ENCODE measurements at regions not wholly inside any gene's neighbourhood (a gene's known extent, or its start where the extent isn't known, plus 50 kb on each side); places are given as distances from the start of the nearest gene placed in this dataset.
"Not testable (repeated sequence)": the region's sequence is repeated elsewhere in the genome, so short reads cannot be mapped to it uniquely, and the experiment has no call there.

GRCh38 chr16:88133507-88133843 lies 182.2 kb downstream of the BANP start:
- no peak overlapping the region for H3K27ac Mint-ChIP-seq
- Histone ChIP-seq H3K27ac (ENCODE audit: low read length) (no peak overlapping the region), H3K4me3 (ENCODE audit: control insufficient read depth in 1 of 2, extremely low read depth in 1 of 2, low read length in 1 of 2) (no peak overlapping the region), H3K36me3 (ENCODE audit: control insufficient read depth in 2 of 2, extremely low read depth in 1 of 2, insufficient read depth in 1 of 2, low read length in 1 of 2) (no peaks in the 10 kb centered on the region), H3K27me3 (replicated peaks in 1 of 2; ENCODE audit: control insufficient read depth in 2 of 2, extremely low read depth in 1 of 2, insufficient read depth in 2 of 2, low read length in 1 of 2) (peaks cover 0 to 11% of the 10 kb centered on the region in 2 experiments), H3K4me1 (ENCODE audit: control insufficient read depth in 1 of 2, extremely low read depth in 1 of 2, insufficient read depth in 2 of 2, low read length in 2 of 2) (no peaks in the 10 kb centered on the region), H3K9me3 (no peaks in the 10 kb centered on the region)
- ChIA-PET POLR2A (no interaction called here), CTCF (no interaction called here)
- no peaks in the 10 kb centered on the region for H3K4me1 Mint-ChIP-seq
- peaks cover 2 to 3% of the 10 kb centered on the region in 2 donors for H3K27me3 Mint-ChIP-seq
- DNase-seq = no peak
- peaks cover 3 to 8% (median 8%) of the 10 kb centered on the region in 3 donors for H3K9me3 Mint-ChIP-seq
- WGBS (ENCODE audit: insufficient coverage) = no CpG with 5 or more reads among the region's 4 CpGs
- H3K36me3 Mint-ChIP-seq = peaks cover under 1% of the 10 kb centered on the region
- no peak overlapping the region for H3K4me3 Mint-ChIP-seq
- no peak for ATAC-seq (replicated peaks in 1 of 4)

- H3K4me3 Mint-ChIP-seq; POLR2A ChIA-PET; ATAC-seq (replicated peaks in 1 of 4): not testable (repeated sequence)
These were observed 183.1 kb downstream of the BANP start for GRCh38 chr16:88134172-88134898.

DNA sequence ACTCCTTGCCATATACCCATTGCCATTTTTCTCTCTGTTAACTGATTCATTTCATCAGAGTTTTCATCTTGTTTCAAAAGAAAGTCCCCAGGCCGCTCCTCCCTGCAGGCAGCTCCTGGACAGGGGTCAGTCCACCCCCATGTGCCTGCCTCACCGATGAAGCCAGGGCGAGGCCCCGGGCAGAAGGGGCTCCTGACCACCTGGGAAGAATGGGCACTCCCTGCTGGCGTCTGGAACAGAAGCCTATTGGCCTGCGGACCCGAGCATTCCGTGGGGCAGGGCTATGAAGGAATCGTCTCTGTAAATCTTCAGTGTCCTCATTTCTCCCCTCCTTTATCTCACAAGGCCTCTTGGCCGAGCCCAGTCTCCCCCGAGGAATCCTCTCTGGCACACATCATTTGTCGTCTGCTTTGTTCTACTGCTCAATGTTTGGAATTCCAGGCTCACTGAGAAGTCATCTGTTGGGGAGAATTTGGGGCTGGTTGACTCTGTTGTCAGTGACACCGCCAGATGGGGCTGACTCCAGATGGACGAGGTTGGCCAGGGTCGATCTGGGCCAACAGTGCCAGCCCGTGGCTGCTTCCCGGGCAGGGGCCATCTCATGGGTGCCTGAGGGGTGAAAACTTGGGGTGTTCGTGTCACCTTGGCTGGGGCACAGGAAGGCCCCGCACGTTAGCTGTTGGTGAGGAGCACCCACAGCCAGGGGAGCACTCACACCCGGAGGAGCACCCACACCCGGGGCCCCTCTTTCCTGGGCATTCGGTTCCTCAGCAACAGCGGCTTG lies 183.9 kb downstream of the BANP start:
- H3K4me1 ChIP-seq (ENCODE audit: control insufficient read depth in 1 of 2, extremely low read depth in 1 of 2, insufficient read depth in 2 of 2, low read length in 2 of 2); H3K27ac Mint-ChIP-seq; H3K9me3 ChIP-seq; H3K36me3 Mint-ChIP-seq; DNase-seq; H3K27me3 ChIP-seq (replicated peaks in 1 of 2; ENCODE audit: control insufficient read depth in 2 of 2, extremely low read depth in 1 of 2, insufficient read depth in 2 of 2, low read length in 1 of 2); H3K36me3 ChIP-seq (ENCODE audit: control insufficient read depth in 2 of 2, extremely low read depth in 1 of 2, insufficient read depth in 1 of 2, low read length in 1 of 2); ATAC-seq (replicated peaks in 1 of 4); H3K27me3 Mint-ChIP-seq; H3K4me3 Mint-ChIP-seq; POLR2A ChIA-PET; H3K4me3 ChIP-seq (ENCODE audit: control insufficient read depth in 1 of 2, extremely low read depth in 1 of 2, low read length in 1 of 2); H3K27ac ChIP-seq (ENCODE audit: low read length); H3K4me1 Mint-ChIP-seq; CTCF ChIA-PET: not testable (repeated sequence)
- peaks cover 9 to 14% (median 9%) of the 10 kb centered on the region in 3 donors for H3K9me3 Mint-ChIP-seq
- WGBS (ENCODE audit: insufficient coverage) = 87% methylated on average over 8 of the region's 24 CpGs

More at GRCh38 chr16:88134172-88134898, 183.1 kb downstream of the BANP start:
- H3K27me3 Mint-ChIP-seq; H3K4me3 ChIP-seq (ENCODE audit: control insufficient read depth in 1 of 2, extremely low read depth in 1 of 2, low read length in 1 of 2); H3K9me3 ChIP-seq; H3K4me1 Mint-ChIP-seq; H3K27ac Mint-ChIP-seq; DNase-seq; H3K4me1 ChIP-seq (ENCODE audit: control insufficient read depth in 1 of 2, extremely low read depth in 1 of 2, insufficient read depth in 2 of 2, low read length in 2 of 2); H3K27ac ChIP-seq (ENCODE audit: low read length); H3K36me3 ChIP-seq (ENCODE audit: control insufficient read depth in 2 of 2, extremely low read depth in 1 of 2, insufficient read depth in 1 of 2, low read length in 1 of 2); H3K27me3 ChIP-seq (replicated peaks in 1 of 2; ENCODE audit: control insufficient read depth in 2 of 2, extremely low read depth in 1 of 2, insufficient read depth in 2 of 2, low read length in 1 of 2); CTCF ChIA-PET; H3K36me3 Mint-ChIP-seq: not testable (repeated sequence)
- peaks cover 9 to 14% (median 9%) of the 10 kb centered on the region in 3 donors for H3K9me3 Mint-ChIP-seq
- WGBS (ENCODE audit: insufficient coverage) = 97% methylated on average over 9 of the region's 21 CpGs

- H3K27ac Mint-ChIP-seq; H3K36me3 Mint-ChIP-seq; DNase-seq; POLR2A ChIA-PET; H3K4me3 Mint-ChIP-seq; CTCF ChIA-PET; H3K4me3 ChIP-seq (ENCODE audit: control insufficient read depth in 1 of 2, extremely low read depth in 1 of 2, low read length in 1 of 2); H3K9me3 ChIP-seq; H3K4me1 Mint-ChIP-seq; H3K27ac ChIP-seq (ENCODE audit: low read length); H3K4me1 ChIP-seq (ENCODE audit: control insufficient read depth in 1 of 2, extremely low read depth in 1 of 2, insufficient read depth in 2 of 2, low read length in 2 of 2); H3K36me3 ChIP-seq (ENCODE audit: control insufficient read depth in 2 of 2, extremely low read depth in 1 of 2, insufficient read depth in 1 of 2, low read length in 1 of 2); H3K27me3 Mint-ChIP-seq; H3K27me3 ChIP-seq (replicated peaks in 1 of 2; ENCODE audit: control insufficient read depth in 2 of 2, extremely low read depth in 1 of 2, insufficient read depth in 2 of 2, low read length in 1 of 2); ATAC-seq (replicated peaks in 1 of 4): not testable (repeated sequence)
- WGBS (ENCODE audit: insufficient coverage) = 89% methylated on average over 12 of the region's 13 CpGs
- peaks cover 9 to 14% (median 9%) of the 10 kb centered on the region in 3 donors for H3K9me3 Mint-ChIP-seq
These were observed 185.0 kb downstream of the BANP start for GRCh38 chr16:88136211-88136713.

- peaks cover 9 to 14% (median 9%) of the 10 kb centered on the region in 3 donors for H3K9me3 Mint-ChIP-seq
- H3K36me3 Mint-ChIP-seq; H3K4me3 ChIP-seq (ENCODE audit: control insufficient read depth in 1 of 2, extremely low read depth in 1 of 2, low read length in 1 of 2); ATAC-seq (replicated peaks in 1 of 4); H3K36me3 ChIP-seq (ENCODE audit: control insufficient read depth in 2 of 2, extremely low read depth in 1 of 2, insufficient read depth in 1 of 2, low read length in 1 of 2); POLR2A ChIA-PET; H3K27ac Mint-ChIP-seq; DNase-seq; H3K4me1 Mint-ChIP-seq; H3K27ac ChIP-seq (ENCODE audit: low read length); H3K27me3 ChIP-seq (replicated peaks in 1 of 2; ENCODE audit: control insufficient read depth in 2 of 2, extremely low read depth in 1 of 2, insufficient read depth in 2 of 2, low read length in 1 of 2); H3K4me1 ChIP-seq (ENCODE audit: control insufficient read depth in 1 of 2, extremely low read depth in 1 of 2, insufficient read depth in 2 of 2, low read length in 2 of 2); H3K9me3 ChIP-seq; H3K4me3 Mint-ChIP-seq; CTCF ChIA-PET; H3K27me3 Mint-ChIP-seq: not testable (repeated sequence)
- WGBS (ENCODE audit: insufficient coverage) = 94% methylated on average over 4 of the region's 4 CpGs
These were observed 185.7 kb downstream of the BANP start for GRCh38 chr16:88136939-88137338.

- POLR2A ChIA-PET = not testable (repeated sequence)
These were observed 187.9 kb downstream of the BANP start for GRCh38 chr16:88139141-88139540.

More at GRCh38 chr16:88139141-88139540, 187.9 kb downstream of the BANP start:
- H3K4me1 ChIP-seq (ENCODE audit: control insufficient read depth in 1 of 2, extremely low read depth in 1 of 2, insufficient read depth in 2 of 2, low read length in 2 of 2); H3K27ac ChIP-seq (ENCODE audit: low read length); H3K4me3 ChIP-seq (ENCODE audit: control insufficient read depth in 1 of 2, extremely low read depth in 1 of 2, low read length in 1 of 2); H3K4me1 Mint-ChIP-seq; H3K4me3 Mint-ChIP-seq; H3K9me3 ChIP-seq; ATAC-seq (replicated peaks in 1 of 4); H3K27me3 ChIP-seq (replicated peaks in 1 of 2; ENCODE audit: control insufficient read depth in 2 of 2, extremely low read depth in 1 of 2, insufficient read depth in 2 of 2, low read length in 1 of 2); CTCF ChIA-PET; H3K27me3 Mint-ChIP-seq; DNase-seq; H3K36me3 Mint-ChIP-seq; H3K36me3 ChIP-seq (ENCODE audit: control insufficient read depth in 2 of 2, extremely low read depth in 1 of 2, insufficient read depth in 1 of 2, low read length in 1 of 2); H3K27ac Mint-ChIP-seq: not testable (repeated sequence)
- 83% methylated on average over 1 of the region's 6 CpGs for WGBS (ENCODE audit: insufficient coverage)
- peaks cover 9 to 14% (median 9%) of the 10 kb centered on the region in 3 donors for H3K9me3 Mint-ChIP-seq

Measured in T-cell (primary cell).